K562 (cell line): ENCODE measurements at regions not wholly inside any gene's neighbourhood (a gene's known extent, or its start where the extent isn't known, plus 50 kb on each side); places are given as distances from the start of the nearest gene placed in this dataset.

Experiments
- ARHGAP35 ChIP-seq: fragments of 450-650 bp; IDR thresholded peaks from 2 replicates; pipeline ENCODE4 v1.6.1; 2018; ENCODE audit not compliant: partially characterized antibody
- ATF4 ChIP-seq: fragments of 450-650 bp; formaldehyde crosslinking; IDR thresholded peaks from 2 replicates; pipeline ENCODE4 v1.4.0; 2022; ENCODE audit warnings: mild to moderate bottlenecking, moderate library complexity
- EHMT2 ChIP-seq: fragments of 450-650 bp; IDR thresholded peaks from 2 replicates; pipeline ENCODE4 v1.6.1; 2018; ENCODE audit warnings: antibody characterized with exemption
- ELF4 ChIP-seq: fragments of 450-650 bp; formaldehyde crosslinking; IDR thresholded peaks from 2 replicates; pipeline ENCODE4 v1.4.0; 2022; ENCODE audit warnings: missing genetic modification characterization
- HNRNPH1 ChIP-seq: fragments of 200-400 bp; formaldehyde crosslinking; optimal IDR thresholded peaks from 2 replicates; pipeline ENCODE3; 2017; ENCODE audit warnings: low read depth, mild to moderate bottlenecking, low read length, moderate library complexity
- KDM1A ChIP-seq, 2 experiments: fragments of 450-650 bp; IDR thresholded peaks; 2 replicates each; pipeline ENCODE4 v1.6.1; 2016; ENCODE audit warnings: mild to moderate bottlenecking in 2 of 2
- L3MBTL2 ChIP-seq: fragments of 450-650 bp; IDR thresholded peaks from 2 replicates; pipeline ENCODE4 v1.6.1; 2016; ENCODE audit warnings: mild to moderate bottlenecking, moderate library complexity
- POLR2A ChIP-seq: fragments of 450-650 bp; conservative IDR thresholded peaks from 2 replicates; pipeline ENCODE4 v1.6.1; 2016
- SMAD1 ChIP-seq: fragments of 150-350 bp; IDR thresholded peaks from 2 replicates; pipeline ENCODE4 v1.6.1; 2014; ENCODE audit warnings: low read length, low read depth; ENCODE audit not compliant: partially characterized antibody
- ZNF699 ChIP-seq: fragments of 250-450 bp; sonication (Bioruptor Pico); IDR thresholded peaks from 2 replicates; pipeline ENCODE4 v1.8.0; 2021; ENCODE audit warnings: mild to moderate bottlenecking, moderate library complexity; ENCODE audit not compliant: insufficient replicate concordance
- TF ChIP-seq, protein P1 (sequence below), 3 experiments: IDR thresholded peaks in 2 of 3; conservative IDR thresholded peaks in 1 of 3; 2 replicates each; pipeline ENCODE4 v1.5.1; 2011 to 2012; ENCODE audit warnings: low read length in 3 of 3, mild to moderate bottlenecking in 3 of 3, control low read depth in 2 of 3, improper control_type of control experiment in 1 of 3, inconsistent platforms in 1 of 3, low read depth in 1 of 3, mixed read lengths in 1 of 3, moderate library complexity in 1 of 3; ENCODE audit not compliant: insufficient read depth in 2 of 3
- TF ChIP-seq, protein P2 (sequence below): sonication (generic); formaldehyde crosslinking; IDR thresholded peaks from 2 replicates; pipeline ENCODE4 v1.8.1; 2023; ENCODE audit warnings: mild to moderate bottlenecking, missing genetic modification reagents
- TF ChIP-seq, protein P3 (sequence below): sonication (generic); formaldehyde crosslinking; IDR thresholded peaks from 2 replicates; pipeline ENCODE4 v1.9.0; 2022; ENCODE audit warnings: mild to moderate bottlenecking, missing genetic modification reagents

- TF ChIP-seq, protein P1, sequence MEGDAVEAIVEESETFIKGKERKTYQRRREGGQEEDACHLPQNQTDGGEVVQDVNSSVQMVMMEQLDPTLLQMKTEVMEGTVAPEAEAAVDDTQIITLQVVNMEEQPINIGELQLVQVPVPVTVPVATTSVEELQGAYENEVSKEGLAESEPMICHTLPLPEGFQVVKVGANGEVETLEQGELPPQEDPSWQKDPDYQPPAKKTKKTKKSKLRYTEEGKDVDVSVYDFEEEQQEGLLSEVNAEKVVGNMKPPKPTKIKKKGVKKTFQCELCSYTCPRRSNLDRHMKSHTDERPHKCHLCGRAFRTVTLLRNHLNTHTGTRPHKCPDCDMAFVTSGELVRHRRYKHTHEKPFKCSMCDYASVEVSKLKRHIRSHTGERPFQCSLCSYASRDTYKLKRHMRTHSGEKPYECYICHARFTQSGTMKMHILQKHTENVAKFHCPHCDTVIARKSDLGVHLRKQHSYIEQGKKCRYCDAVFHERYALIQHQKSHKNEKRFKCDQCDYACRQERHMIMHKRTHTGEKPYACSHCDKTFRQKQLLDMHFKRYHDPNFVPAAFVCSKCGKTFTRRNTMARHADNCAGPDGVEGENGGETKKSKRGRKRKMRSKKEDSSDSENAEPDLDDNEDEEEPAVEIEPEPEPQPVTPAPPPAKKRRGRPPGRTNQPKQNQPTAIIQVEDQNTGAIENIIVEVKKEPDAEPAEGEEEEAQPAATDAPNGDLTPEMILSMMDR (IDR thresholded peaks at IDR 0.05 in 2 of 3, conservative IDR thresholded peaks at IDR 0.05 in 1 of 3; ENCODE audit: insufficient read depth in 2 of 3, low read depth in 1 of 3, low read length in 3 of 3): no peak
- TF ChIP-seq L3MBTL2: no peak
- TF ChIP-seq KDM1A (IDR thresholded peaks at IDR 0.05): no peak
- TF ChIP-seq ELF4: no peak
- no peak for TF ChIP-seq SMAD1
- TF ChIP-seq HNRNPH1: no peak
- no peak for TF ChIP-seq ZNF699 (CRISPR knock-in tag)
- TF ChIP-seq, protein P2, sequence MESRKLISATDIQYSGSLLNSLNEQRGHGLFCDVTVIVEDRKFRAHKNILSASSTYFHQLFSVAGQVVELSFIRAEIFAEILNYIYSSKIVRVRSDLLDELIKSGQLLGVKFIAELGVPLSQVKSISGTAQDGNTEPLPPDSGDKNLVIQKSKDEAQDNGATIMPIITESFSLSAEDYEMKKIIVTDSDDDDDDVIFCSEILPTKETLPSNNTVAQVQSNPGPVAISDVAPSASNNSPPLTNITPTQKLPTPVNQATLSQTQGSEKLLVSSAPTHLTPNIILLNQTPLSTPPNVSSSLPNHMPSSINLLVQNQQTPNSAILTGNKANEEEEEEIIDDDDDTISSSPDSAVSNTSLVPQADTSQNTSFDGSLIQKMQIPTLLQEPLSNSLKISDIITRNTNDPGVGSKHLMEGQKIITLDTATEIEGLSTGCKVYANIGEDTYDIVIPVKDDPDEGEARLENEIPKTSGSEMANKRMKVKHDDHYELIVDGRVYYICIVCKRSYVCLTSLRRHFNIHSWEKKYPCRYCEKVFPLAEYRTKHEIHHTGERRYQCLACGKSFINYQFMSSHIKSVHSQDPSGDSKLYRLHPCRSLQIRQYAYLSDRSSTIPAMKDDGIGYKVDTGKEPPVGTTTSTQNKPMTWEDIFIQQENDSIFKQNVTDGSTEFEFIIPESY: no peak
- no peak for TF ChIP-seq ARHGAP35
- no peak for TF ChIP-seq ATF4 (CRISPR knock-in tag)
- TF ChIP-seq, protein P3, sequence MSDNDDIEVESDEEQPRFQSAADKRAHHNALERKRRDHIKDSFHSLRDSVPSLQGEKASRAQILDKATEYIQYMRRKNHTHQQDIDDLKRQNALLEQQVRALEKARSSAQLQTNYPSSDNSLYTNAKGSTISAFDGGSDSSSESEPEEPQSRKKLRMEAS (CRISPR knock-in tag): no peak
- no peak for TF ChIP-seq EHMT2
- TF ChIP-seq POLR2A: no peak
These were observed 504.0 kb upstream of the LRRC4C start for GRCh38 chr11:41963406-41963805.
